HL-60/S4 (cell line): ENCODE measurements at regions not wholly inside any gene's neighbourhood (a gene's known extent, or its start where the extent isn't known, plus 50 kb on each side); places are given as distances from the start of the nearest gene placed in this dataset.
"Not testable (repeated sequence)": the region's sequence is repeated elsewhere in the genome, so short reads cannot be mapped to it uniquely, and the experiment has no call there.

ENCODE experiments used
- in situ Hi-C: fragments of 300-500 bp; cut with MboI; formaldehyde crosslinking; loops from 2 replicates; pipeline ENCODE4 v1.14.3; 2022; ENCODE audit warnings: low sequenced_read_pairs

GRCh38 chr4:189721016-189721993 is 219.4 kb upstream of the FRG1 start:
- in situ Hi-C loops, result not testable (repeated sequence)

DNA sequence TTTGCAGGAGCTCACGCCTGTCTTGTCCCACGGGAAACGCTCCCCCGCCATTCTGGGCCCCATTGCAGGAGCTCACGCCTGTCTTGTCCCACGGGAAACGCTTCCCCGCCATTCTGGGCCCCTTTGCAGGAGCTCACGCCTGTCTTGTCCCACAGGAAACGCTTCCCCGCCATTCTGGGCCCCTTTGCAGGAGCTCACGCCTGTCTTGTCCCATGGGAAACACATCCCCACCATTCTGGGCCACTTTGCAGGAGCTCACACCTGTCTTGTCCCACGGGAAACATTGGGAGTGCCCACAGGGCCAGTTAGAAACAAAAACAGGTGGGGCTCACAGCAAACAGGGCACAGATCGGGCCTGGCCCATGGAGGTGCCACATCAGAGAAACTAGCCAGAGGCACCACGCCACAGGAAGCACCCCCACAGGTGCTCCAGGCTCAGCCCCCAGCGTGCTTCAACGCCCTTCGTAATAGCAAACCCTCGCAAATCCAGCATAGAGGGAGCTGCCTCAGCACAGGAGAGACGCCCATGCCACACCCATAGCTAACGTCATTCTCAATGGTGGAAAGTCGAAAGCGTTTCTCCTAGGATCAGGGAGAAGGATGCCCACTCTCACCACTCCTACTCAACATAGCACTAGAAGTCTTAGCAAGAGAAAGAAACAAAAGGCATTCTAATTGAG is 218.2 kb upstream of the FRG1 start:
- in situ Hi-C loops, result not testable (repeated sequence)

DNA sequence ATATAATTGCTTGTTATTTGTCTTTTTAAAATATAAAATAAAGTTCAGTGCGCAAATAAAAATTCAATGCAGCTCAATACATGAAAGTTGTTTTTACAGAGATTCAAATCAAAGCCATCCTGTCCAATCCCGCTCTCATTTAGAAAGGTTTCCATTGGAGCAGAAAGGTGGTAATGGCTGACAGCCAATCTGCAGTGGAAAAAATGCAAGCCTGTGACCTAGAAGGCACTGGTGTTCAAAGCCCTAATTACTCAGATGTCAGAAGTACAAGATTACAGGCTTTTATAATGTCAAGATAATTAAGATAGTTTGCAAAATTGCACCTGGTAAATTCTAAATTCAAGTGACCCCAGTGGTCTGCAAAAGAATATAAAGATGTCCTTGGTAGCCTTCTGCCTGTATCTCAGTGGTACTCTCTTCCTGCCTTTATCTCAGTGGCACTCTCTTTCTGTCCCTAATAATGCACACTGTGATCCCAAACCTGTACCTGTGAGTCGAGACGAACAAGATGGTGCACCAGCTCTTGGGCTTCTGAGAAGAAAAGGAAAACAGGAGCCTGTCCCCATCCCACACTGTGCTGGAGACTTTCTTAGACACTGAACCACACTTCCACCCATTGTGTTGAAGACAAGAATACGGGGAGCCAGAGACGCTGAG is 212.6 kb upstream of the FRG1 start:
- in situ Hi-C loops, result not testable (repeated sequence)

DNA sequence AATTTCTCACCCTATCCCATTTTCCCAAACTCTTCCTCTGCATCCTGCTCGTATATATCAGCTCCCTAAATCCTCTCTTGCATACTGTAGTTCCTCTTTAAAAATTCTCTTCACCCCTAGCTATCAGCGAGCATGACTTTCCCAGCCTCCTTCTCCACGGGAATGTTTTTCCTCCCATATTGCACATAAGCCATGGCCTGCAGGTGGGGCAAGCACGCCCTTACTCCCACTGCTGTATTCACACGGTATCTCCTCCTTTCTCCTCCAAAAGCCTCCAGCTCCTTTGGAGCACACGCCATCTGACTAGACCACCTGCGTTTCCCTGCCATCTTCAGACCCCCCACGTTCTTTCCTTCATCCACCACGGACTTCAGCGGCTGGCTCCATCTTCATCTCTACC is 208.7 kb upstream of the FRG1 start:
- in situ Hi-C loops, result not testable (repeated sequence)

- in situ Hi-C loops, result not testable (repeated sequence)
Measured at GRCh38 chr4:189733507-189733906, 207.2 kb upstream of the FRG1 start.

DNA sequence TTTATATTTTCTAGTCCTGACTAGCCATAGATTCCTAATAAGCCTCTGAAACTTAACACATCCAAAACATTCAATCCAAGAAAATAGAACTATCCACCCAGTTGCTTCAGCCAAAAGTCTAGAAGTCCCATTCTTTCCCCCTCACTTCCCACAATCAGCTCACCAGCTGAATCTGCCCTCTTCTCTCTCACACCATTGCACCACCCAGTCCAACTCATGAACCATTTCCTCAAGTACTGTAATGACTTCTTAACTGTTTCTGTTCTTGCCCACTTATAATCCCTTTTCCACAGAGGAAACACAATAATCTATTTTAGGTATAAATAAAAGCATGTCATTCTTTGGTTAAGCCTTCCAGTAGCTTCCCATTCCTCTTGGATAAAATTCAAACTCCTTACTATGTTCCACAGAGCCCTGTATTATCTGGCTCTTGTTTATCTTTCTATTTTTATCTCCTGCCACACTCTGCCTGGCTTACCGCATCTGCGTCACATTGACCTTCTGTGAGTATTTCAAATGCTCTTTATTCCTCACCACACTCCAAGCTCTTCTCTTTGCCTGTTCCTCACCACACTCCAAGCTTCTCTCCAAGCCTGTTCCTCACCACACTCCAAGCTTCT is 205.9 kb upstream of the FRG1 start:
- in situ Hi-C loops, result not testable (repeated sequence)

DNA sequence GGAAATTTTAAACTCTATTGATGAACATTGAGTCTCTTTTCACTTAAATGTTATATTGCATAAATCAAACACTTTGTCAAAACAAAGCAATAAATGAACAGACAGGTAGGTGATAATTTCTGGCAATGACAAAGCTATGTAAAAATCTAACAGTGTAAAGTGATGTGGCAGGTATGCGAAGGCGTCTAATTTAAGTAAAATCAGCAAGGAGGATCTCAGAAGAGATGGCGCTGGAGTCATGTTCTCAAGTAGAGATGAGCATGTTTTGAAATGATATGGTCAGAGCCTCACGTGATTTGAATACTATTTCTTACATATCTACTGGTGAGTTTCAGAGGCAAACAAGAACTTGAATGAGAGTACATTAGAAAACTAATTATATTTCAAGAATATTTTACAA is 204.0 kb upstream of the FRG1 start:
- in situ Hi-C loops, result not testable (repeated sequence)

GRCh38 chr4:189740118-189740517 is 200.6 kb upstream of the FRG1 start:
- in situ Hi-C loops, result not testable (repeated sequence)

GRCh38 chr4:189740873-189741272 is 199.8 kb upstream of the FRG1 start:
- in situ Hi-C loops, result no loop called here

- in situ Hi-C loops, result not testable (repeated sequence)
Measured at GRCh38 chr4:189753092-189753491, 187.6 kb upstream of the FRG1 start.

DNA sequence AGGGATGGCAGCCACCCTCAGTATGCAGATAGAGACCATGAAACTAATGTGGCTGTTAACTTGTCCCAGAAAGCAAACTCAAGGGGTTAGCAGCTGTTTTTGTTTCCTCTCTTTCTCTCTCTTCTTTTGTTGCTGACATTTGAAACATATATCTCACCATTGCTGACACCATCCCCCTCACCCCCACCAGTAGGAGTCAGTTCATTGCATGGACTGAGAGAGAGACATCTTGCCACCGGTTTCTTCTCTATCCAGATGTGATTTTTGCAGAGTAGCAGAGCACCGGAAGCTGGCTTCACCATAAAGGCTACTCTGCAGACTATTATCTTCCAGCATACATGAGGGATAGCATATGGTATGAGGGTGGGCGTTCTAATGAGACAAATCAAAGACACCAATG is 177.1 kb upstream of the FRG1 start:
- in situ Hi-C loops, result no loop called here

DNA sequence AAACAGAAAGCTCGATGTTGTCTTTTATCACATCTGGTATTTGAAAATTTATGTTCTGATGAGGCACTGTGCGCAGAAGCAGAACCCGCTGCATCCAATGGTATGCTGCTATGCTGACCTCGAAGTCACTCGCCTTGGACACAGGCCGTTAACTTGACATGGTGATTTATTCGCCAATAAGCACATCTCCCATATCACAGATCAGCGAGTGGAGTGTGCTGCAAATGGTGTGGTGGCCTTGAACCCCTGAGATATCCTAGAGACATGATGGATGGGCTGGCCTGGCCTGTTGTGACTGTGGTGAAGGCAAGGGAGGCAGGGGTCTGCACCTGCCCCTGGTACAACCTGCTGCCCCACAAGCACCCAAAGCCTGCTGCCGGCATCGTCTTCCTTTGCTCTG is 175.4 kb upstream of the FRG1 start:
- in situ Hi-C loops, result no loop called here

- in situ Hi-C loops, result no loop called here
Measured at GRCh38 chr4:189765736-189766135, 174.9 kb upstream of the FRG1 start.

GRCh38 chr4:189767941-189768340 is 172.7 kb upstream of the FRG1 start:
- in situ Hi-C loops, result no loop called here

GRCh38 chr4:189769131-189769530 is 171.5 kb upstream of the FRG1 start:
- in situ Hi-C loops, result no loop called here

DNA sequence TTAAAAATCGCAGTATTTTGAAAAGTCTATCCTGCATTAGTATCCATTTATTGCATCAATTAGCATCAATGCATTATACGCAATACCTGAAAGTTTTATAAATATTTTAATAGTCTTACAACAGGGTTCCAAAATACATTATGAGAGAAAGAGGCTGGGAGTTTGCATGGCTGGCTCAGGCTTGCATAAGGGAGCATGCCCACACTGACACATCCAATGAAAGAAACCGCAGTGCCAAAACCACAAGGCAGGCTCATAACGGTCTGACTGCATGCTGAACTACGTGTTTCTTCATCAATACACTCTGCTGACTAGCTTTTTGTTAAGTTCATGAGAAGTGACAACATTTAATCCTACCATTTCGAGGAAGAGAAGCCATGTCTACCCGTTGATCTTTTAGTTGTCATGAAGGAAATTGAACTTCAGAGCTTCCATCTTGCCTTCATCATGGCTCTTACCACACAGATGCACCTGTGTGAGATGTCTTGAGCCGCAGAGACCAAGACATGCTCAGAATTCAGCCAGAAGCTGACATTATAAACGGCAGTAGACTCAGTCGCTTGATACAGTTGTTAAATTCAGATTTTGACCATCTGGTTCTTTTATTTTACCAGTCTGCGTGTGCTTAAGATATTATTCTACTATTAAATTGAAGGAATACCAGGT is 168.8 kb upstream of the FRG1 start:
- in situ Hi-C loops, result no loop called here

- in situ Hi-C loops, result no loop called here
Measured at GRCh38 chr4:189773909-189774308, 166.8 kb upstream of the FRG1 start.

DNA sequence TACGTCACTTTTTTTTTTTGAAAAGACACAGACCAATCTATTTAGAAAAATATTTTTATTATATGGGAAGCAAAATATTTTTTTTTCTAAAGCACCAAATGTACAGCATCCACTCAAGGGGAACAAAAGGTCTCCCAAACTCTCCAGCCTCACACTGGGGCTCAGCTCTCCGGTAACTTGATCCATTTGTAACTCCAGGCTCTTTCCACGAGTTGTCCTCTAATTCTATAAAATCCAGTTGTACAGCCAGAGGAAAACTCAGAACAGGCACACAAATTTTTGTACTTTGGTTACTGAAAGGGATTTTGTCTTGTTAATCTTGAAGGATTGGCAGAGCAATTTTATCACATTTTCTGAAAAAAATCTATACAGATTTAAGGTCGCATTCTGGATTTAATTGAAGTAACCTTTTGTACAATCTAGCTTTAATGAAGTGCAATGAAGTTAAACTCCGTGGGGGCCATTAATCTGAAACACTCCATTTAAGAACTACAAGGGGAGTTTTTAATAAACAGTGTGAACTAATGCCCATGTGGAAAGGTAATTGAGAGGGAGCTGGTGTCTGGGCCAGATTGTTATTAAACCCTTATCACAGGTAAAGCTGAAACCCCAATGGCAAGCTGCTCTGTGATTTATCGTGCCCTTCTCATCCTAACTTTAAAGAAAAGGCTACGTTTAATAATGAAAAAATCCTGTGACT is 161.2 kb upstream of the FRG1 start:
- in situ Hi-C loops, result no loop called here

GRCh38 chr4:189780391-189780790 is 160.3 kb upstream of the FRG1 start:
- in situ Hi-C loops, result loop anchor here (10.0 kb wide), 1 partner anchor 326 kb away; no protein-coding TSS in a partner anchor

GRCh38 chr4:189784651-189785050 is 156.0 kb upstream of the FRG1 start:
- in situ Hi-C loops, result loop anchor here (10.0 kb wide), 1 partner anchor 330 kb away; no protein-coding TSS in a partner anchor
